Stimulated activated CD4-positive, alpha-beta T cell treated with anti-CD3 and anti-CD28 coated beads, Interleukin-15, amount 100 ng/mL, for 24 hours (primary cell): ENCODE measurements at regions not wholly inside any gene's neighbourhood (a gene's known extent, or its start where the extent isn't known, plus 50 kb on each side); places are given as distances from the start of the nearest gene placed in this dataset.
A peak's percentile ranks its signal among the peaks of the same experiment; 100 is the strongest.
"Not testable (repeated sequence)": the region's sequence is repeated elsewhere in the genome, so short reads cannot be mapped to it uniquely, and the experiment has no call there.

Experiments
- DNase-seq: peaks from one replicate; pipeline ENCODE4 v3.0.0-alpha.2; 2020

DNA sequence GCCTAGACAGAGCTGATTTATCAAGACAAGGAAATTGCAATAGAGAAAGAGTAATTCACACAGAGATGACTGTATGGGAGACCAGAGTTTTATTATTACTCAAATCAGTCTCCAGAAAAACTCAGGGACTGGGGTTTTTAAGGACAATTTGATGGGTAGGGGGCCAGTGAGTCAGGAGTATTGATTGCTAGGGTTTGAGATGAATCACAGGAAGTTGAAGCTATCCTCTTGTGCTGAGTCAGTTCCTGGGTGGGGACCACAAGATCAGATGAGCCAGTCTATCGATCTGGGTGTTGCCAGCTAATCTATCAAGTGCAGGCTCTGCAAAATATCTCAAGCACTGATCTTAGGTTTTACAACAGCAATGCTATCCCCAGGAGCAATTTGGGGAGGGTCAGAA lies 87.4 kb upstream of the TGIF2LY start:
- DNase-seq, result peak; percentile 1

DNA sequence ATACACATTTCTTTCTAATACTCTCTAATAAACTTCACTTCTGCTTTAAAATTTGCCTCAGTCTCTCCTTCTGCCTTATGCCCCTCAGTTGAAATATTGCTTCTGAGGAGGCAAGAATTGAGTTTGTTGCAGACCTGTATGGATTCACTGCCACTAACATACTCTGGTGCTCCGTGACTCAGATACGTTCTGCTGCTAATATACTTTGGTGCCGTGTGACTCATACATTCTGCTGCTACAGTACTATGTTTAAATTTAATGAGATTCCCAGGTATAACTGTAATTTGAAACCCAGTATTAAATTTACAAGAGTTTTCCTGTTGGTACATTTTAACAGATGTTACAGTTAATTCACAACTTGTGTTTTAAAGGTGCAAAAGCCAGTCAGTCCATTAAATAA lies 84.3 kb upstream of the TGIF2LY start:
- not testable (repeated sequence) for DNase-seq

- DNase-seq, result peak; percentile 9
Observed at GRCh38 chrY:3527040-3527439, 51.8 kb upstream of the TGIF2LY start.
